T47D (cell line): ENCODE measurements at regions not wholly inside any gene's neighbourhood (a gene's known extent, or its start where the extent isn't known, plus 50 kb on each side); places are given as distances from the start of the nearest gene placed in this dataset.

Experiments used
- DNase-seq, 2 experiments: peaks; one replicate each; pipeline versions ENCODE4 v3.0.0 to v3.0.0-alpha.2; 2011 to 2012; ENCODE audit warnings: low read depth in 1 of 2, low spot score in 1 of 2
- JUND ChIP-seq: IDR thresholded peaks from 2 replicates; pipeline ENCODE4 v1.6.1; 2012; ENCODE audit warnings: low read depth
- in situ Hi-C: cut with HindIII; loops from 2 replicates; pipeline ENCODE4 v1.10.0; 2016; ENCODE audit warnings: low sequenced_read_pairs, low pct_unique_long_range_greater_than_20kb

- no peak for TF ChIP-seq JUND
- in situ Hi-C loops = no loop called here
- DNase-seq = no peak
Measured at GRCh38 chr2:60671966-60672365, 84.1 kb upstream of the PAPOLG start.

- DNase-seq = peak; percentile 56 to 75
- in situ Hi-C loops = no loop called here
Measured at GRCh38 chr2:60674524-60675165, 81.4 kb upstream of the PAPOLG start.

GRCh38 chr2:60675301-60675700 lies 80.8 kb upstream of the PAPOLG start:
- in situ Hi-C loops = no loop called here
- DNase-seq = no peak
- TF ChIP-seq JUND = no peak

More at GRCh38 chr2:60674524-60675165, 81.4 kb upstream of the PAPOLG start:
- no peak for TF ChIP-seq JUND

GRCh38 chr2:60676706-60677330 lies 79.2 kb upstream of the PAPOLG start:
- in situ Hi-C loops = no loop called here
- no peak for TF ChIP-seq JUND
- no peak for DNase-seq

- no peak for TF ChIP-seq JUND
- peak in 1 of 2 experiments; percentile 9 for DNase-seq
- in situ Hi-C loops = no loop called here
Measured at GRCh38 chr2:60677356-60677755, 78.7 kb upstream of the PAPOLG start.

GRCh38 chr2:60678551-60678950 lies 77.5 kb upstream of the PAPOLG start:
- TF ChIP-seq JUND = no peak
- in situ Hi-C loops = no loop called here
- no peak for DNase-seq

- no peak for DNase-seq
- in situ Hi-C loops = no loop called here
- no peak for TF ChIP-seq JUND
Measured at GRCh38 chr2:60679036-60679780, 76.9 kb upstream of the PAPOLG start.

GRCh38 chr2:60693551-60693950 lies 62.5 kb upstream of the PAPOLG start:
- no peak for DNase-seq
- in situ Hi-C loops = no loop called here
- TF ChIP-seq JUND = no peak

- in situ Hi-C loops = no loop called here
- DNase-seq = no peak
- TF ChIP-seq JUND = no peak
Measured at GRCh38 chr2:60695793-60696192, 60.3 kb upstream of the PAPOLG start.

GRCh38 chr2:60699617-60700016 lies 56.5 kb upstream of the PAPOLG start:
- in situ Hi-C loops = no loop called here
- TF ChIP-seq JUND = no peak
- DNase-seq = no peak

- TF ChIP-seq JUND = no peak
Measured at GRCh38 chr2:60706021-60706420, 50.0 kb upstream of the PAPOLG start.

More at GRCh38 chr2:60706021-60706420, 50.0 kb upstream of the PAPOLG start:
- in situ Hi-C loops = no loop called here
- DNase-seq = no peak
